Stimulated activated CD8-positive, alpha-beta memory T cell treated with anti-CD3 and anti-CD28 coated beads, Interleukin-4, amount 100 ng/mL, for 48 hours (primary cell): ENCODE measurements at regions not wholly inside any gene's neighbourhood (a gene's known extent, or its start where the extent isn't known, plus 50 kb on each side); places are given as distances from the start of the nearest gene placed in this dataset.
"Not testable (repeated sequence)": the region's sequence is repeated elsewhere in the genome, so short reads cannot be mapped to it uniquely, and the experiment has no call there.

ENCODE experiments used
- DNase-seq: peaks from one replicate; pipeline ENCODE4 v3.0.0-alpha.2; 2020

DNA sequence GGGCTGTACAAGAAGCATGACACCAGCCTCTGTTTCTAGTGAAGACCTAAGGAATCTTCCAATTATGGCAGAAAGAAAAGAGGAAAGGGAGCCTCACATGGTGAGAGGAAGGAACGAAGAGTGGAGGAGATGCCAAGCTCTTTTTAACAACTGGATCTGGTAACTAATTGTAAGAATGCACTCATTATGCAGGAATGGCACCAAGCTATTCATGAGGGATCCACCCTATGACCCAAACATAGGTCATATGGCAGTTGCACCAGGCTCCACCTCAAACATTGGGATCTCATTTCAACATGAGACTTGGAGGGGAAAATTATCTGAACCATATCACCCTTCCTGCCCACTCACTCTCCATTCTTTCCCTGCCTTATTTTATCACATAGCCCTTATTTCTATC, 496.0 kb upstream of the SPTLC3 start:
- DNase-seq = no peak

DNA sequence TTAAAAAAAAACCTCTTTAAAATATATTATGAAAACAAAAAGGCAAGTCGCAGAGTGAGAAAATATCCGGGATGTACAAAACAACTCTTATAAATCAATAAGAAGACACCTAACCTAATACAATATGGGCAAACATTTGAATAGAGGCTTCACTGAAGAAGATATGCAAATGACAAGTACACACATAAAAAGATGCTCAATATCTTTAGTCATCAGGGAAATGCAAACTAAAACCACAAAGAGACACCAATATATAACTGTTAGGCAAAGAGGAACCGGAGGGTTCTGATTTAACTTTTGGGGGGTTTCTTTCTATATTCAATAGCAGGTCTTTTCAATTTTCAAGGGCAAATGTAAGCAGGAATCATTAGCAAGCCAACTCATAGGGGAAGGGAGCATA, 480.7 kb upstream of the SPTLC3 start:
- DNase-seq = no peak

DNA sequence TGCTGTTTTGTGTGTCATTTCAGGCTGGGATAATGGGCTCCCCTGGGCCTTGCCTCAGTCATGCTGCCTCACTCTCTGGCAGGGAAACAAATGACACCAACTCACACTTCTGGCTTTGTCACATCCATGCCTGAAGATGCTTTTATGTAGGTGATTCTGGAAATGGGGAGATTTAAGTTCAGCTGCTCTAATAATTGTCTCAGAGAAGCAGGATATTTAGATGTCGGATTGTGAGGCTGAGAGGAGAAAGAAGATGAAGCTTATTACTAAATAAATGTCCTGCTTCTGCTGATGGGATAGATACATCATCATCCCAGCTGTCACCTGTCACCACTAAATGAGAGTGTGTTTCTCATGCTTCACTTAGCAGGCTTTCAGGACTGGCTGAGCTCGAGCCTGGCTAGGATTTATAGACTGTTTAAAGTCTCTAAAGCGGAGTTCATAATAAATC, 480.2 kb upstream of the SPTLC3 start:
- no peak for DNase-seq

DNA sequence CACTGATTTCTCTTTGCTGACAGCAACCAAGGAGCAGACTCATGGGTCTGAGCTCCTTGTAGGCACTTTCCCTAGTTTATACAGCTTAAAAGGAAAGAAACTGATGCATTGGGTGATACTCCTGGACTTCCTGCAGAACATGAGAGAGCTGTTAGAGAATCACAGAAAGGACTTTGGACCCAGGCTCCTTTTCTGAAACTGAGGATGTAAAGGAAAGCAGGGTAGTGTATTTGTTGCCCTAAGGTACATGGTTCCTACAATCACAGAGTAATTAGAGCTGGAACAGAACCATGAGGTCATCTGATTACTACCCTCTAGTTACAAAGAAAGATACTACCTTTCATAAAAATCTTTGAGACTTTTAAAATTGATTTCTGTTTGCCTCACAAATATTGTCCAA, 477.1 kb upstream of the SPTLC3 start:
- DNase-seq = no peak

DNA sequence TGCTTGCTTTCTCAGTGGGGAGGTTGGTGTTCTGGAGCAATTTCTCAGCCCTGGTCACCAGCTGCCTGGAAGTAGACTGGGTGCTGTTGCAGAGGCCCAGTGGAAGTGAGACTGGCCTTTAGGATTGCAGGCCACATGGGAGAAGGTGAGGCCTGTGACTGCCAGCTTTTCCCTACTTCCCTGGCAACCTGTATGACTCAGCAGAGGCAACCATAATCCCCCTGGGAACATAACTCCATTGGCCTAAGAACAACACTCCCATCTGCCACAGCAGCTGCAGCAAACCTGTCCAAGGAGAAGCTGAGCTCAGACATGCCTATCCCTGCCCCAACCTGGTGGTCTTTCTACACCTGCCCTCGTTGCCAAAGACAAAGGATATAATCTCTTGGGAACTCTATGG, 473.5 kb upstream of the SPTLC3 start:
- DNase-seq = no peak

DNA sequence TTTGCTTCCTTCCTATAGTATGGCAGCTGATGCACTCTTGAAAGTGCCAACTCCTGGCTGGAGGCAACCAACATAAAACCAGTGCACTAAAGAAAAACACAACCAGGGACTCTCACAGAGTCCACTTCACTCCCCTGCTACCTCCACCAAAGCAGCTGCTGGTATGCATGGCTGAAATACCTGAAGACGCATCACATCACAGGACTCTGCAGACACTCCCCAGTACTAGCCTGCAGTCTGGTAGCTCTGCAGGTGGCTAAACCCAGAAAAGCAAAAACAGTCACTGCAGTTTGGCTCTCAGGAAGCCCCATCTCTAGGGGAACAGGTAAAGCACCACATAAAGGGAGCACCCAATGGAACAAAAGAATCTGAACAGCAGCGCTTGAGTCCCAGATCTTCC, 473.0 kb upstream of the SPTLC3 start:
- DNase-seq = no peak

DNA sequence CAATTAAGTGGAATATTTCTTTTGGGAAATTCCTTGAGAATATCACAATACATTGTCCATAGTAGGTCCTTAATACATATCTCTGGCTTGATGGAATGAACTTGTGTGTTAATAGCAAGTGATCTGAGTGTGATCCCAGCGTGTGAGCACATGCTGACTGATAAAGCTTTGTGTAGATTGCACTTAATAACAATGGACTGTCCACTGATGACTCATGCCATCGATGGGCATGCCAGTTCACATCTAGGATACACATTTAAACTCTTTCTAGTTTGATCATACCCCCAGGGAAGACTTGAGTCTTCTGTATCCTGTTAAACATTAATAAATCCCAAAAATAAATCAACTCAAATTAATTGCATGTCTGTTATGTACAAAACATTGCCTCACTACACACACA, 454.3 kb upstream of the SPTLC3 start:
- DNase-seq = no peak

DNA sequence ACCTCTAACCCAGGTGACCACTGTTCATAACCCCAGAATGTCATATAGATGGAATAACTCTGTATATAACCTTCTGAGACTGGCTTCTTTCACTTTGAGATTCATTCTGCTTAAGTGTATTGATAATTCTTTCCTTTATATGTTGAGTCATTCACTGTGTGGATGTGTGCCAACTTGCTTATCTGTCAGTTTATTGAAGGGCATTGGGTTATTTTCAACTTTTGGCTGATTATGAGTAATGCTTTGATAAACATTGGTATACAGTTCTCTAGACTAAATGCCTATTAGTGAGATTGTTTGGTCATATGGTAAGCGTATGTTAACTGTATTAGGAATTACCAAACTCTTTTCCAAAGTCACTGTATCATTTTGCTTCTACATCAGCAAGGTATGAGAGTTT, 453.4 kb upstream of the SPTLC3 start:
- DNase-seq = no peak

DNA sequence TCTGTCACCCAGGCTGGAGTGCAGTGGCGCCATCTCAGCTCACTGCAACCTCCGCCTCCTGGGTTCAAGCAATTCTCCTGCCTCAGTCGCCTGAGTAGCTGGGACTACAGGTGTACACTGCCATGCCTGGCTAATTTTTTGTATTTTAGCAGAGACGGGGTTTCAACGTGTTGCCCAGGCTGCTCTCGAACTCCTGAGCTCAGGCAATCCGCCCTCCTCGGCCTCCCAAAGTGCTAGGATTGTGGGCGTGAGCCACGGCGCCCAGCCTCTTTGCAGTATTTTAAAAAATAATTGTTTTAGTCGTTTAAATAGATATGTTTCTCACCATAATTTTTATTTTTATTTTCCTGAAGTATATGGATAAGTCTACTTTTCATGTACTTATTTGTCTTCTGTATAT, 452.9 kb upstream of the SPTLC3 start:
- DNase-seq = not testable (repeated sequence)

DNA sequence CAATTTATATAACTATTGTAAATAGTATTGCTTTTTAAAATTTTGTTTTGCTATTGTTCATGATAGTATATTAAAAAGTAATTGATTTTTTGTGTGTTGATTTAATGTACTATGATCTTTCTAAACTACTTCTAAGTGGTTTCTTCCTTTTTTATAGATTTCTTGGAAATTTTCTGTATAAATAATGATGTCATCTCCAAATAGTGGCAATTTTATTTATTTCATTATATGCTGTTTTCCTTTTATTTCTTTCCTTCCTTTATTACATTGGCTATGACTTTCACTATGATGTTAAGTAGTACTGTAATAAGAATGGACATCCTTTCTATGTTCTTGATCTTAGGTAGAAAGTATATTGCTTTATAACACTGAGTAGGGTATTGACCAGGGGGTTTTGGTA, 451.5 kb upstream of the SPTLC3 start:
- DNase-seq = no peak

DNA sequence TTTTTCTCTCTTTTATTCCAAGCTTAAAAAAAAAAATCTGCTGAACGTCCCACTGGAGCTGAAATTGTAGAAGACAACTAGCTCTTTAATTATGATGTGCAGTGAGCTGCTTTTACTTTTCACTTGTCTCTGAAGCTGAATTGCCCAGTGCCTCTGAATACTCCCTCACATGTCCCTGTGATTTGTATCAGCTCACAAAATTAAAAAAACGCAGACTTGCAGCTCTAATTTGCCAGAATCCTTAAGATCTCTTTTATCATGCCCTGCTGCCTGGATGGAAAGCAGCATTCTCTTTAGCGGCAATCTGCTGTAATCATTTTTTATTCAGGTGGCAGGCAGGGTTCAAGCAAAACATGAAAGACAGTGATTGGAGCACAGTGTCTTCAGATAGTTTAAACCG, 443.8 kb upstream of the SPTLC3 start:
- no peak for DNase-seq

DNA sequence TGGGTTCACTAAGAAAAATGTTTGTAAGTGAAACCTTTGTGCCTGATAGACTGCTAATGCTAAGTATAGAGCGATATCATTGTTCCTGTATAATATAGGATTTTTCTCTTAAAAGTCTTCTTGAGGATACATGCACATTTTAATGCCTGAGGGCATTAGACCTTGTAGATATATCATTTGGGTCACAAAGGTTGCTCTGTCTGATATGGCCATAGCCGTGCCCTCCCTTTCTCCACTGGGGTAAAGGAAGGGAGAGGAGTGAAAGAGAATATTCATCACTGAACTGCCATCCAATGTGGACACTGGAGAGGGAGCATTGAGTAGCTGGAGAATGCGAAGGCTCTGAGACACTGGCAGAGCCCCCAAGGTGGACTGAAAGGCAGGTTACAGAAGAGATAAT, 442.2 kb upstream of the SPTLC3 start:
- no peak for DNase-seq

DNA sequence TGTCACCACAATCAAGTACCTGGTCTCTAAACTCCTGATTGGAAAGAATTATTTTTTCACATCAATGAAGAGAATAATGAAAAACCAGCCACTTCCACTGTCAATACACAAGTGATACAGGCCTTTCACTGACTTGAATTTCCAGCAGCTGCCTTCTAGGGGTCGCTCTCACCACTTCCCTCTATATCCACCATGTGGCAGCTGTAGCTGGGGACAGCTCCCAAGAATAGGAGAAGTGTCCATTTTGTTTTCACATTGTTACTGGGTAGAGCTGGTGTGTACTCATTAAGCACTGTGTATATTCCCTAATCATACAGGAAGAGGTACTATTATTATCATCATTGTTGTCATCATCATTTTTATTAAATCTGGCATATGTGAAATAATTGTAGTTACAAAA, 438.4 kb upstream of the SPTLC3 start:
- no peak for DNase-seq

DNA sequence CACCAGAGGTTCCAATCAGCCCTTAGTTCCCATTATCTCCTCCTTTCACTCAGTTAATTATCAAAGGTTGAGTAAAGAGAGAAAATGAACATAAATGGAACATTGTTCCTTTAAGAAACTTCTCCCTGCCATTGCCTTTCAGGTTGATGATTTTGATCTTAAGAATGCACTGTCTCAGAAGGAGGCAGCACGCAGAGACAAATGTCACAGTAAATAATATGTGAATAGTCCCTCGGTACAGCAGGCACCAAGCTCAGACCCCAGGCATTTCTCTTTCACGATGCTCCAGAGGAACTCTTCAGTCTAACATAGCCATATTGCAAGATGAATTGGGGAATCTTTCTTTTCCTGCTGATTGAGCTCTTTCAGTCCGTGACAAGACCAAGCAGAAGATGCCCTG, 435.3 kb upstream of the SPTLC3 start:
- DNase-seq = no peak

DNA sequence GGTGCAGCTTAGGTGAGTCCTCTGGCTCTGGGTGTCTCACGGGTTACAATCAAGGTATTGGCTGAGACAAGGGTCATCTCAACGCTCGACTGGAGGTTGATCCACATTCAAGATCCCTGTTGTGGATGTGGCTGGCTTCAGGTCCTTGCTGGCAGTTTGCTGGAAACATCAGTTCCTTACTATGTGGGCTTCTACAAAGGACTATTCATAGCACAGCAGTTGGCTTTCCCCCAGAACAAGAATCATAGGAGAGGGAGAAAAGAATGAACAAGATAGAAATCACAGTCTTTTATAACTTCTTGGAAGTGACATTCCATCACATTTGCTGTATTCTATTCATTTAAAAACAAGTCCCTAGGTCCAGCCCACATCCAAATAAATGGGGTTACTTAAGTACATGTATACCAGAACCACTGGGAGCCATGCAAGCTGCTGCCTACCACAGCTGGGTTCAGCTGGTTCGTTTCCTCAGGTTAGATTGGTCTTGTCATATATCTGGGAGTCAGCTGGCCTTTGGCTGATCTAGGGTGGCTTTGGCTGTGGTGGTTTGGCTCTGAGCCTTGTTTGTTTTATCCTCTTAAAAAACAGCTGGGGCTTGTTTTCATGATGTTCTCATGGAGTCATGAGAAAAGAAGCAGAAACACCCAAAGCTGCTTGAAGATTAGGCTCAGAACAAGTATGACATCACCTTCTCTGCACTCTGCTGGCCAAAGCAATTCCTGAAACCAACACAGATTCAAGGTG, 433.2 kb upstream of the SPTLC3 start:
- no peak for DNase-seq

DNA sequence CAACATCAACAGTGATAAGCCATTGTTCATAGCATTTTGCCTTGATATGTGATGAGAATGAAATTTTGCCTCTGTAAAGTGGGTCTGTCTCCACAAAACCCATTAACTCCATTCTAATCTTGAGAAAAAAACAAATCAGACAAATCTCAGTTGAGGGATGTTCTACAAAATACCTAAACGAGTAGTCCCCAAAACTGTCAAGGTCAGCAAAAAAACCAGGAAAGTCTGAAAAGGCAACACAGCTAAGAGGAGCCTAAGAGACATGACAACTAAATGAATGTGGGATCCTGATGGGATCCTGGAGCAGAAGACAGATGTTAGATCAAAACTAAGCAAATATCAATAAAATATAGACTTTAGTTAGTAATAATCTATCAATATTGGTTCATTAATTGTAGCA, 431.6 kb upstream of the SPTLC3 start:
- no peak for DNase-seq

DNA sequence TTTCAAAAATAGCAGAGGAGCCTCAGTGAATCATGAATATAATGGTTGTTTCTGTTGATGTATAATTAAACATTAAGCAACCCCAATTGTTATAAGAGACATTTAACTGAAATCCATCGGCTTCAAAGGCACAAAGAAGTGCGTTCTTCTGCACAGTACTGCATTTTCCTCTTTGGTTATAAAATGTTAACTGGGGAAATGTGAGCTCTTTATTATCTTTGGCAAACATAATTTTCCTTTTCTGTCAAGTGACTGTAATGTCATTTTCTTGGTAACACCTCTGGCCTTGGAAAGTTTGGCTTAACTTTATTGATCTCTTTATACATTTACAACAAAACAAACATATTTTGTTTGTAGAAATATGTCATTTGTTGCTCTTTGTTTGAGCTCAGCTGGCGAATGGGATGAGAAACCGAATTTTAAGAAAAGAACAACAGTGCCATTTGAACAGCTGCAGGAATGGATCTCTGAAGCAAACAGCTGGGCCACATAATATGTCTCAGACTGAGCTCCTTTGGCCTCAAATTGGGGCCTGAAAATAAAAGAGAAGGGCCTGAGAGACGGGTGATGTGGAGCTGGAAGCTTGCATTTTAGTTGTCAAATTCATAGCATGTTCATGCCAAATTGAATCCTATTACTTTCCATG, 427.0 kb upstream of the SPTLC3 start:
- DNase-seq = no peak

DNA sequence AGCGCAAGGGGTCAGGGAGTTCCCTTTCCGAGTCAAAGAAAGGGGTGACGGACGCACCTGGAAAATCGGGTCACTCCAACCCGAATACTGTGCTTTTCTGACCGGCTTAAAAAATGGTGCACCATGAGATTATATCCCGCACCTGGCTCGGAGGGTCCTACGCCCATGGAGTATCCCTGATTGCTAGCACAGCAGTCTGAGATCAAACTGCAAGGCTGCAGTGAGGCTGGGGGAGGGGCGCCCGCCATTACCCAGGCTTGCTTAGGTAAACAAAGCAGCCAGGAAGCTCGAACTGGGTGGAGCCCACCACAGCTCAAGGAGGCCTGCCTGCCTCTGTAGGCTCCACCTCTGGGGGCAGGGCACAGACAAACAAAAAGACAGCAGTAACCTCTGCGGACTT, 426.1 kb upstream of the SPTLC3 start:
- DNase-seq = not testable (repeated sequence)

DNA sequence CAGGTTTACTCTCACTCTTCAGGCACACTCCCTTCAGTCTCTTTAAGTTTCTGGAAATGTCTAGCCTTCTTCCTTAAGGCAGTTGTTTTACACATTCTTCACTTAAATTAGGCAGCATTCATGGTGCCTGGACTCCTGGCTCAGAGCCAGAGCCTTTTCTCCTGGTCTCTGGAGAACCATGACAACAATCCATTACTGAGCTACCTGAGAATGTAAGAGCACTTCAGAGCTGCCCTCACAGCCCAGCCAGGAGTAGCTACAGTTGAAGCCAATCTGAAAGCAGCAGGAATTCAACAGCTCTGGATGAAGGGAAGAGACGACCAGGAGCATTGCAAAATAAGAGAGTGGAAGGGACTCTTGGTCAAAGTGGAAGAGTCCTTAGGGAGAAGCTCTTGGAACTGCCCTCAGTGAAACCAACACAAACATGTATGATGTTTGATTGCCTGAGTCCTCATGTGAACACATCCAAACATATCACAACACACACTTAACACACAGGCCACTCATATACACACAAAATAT, 416.8 kb upstream of the SPTLC3 start:
- no peak for DNase-seq

DNA sequence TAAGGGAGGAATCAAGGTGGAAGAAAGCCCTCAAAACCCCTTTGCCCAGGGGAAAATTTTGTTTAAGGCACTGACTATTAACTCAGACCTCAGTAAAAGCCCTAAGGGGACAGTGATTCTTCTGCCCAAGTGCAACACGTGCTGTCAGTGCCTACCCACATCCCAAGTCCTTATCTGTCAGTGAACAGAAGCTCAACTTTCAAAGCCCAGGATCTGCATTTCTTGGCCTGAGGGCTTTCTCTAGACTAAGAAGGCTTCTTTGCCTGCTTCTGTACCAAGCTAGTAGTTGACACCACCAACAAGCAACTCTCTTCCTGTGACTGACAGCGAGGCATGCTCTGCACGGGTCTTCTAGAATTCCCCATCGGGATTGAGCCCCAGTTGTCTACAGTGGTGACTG, 416.0 kb upstream of the SPTLC3 start:
- no peak for DNase-seq

DNA sequence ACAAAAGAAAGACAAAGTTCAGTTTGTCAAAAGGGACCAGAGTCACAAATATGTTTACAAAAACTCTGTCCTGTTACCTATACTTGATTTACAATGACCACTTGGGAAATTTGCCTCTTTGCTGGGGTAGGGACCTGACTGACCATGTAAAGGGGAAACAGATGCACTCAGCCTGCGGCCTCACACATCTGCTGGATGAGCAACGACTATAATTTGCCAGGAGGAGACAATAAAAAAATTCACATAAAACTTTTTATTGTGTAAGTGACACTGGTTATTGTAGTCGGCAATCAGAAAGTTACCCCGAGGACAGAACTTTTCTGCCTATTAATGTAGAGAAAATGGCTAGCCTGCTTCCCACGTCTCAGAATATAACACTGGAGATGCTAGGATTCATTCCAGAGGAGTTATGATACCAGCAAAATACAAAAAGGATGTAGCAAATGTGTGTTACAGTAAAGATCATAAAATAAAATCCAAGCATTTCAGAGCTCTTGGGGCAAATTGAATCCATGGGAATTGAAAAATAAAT, 415.4 kb upstream of the SPTLC3 start:
- no peak for DNase-seq

DNA sequence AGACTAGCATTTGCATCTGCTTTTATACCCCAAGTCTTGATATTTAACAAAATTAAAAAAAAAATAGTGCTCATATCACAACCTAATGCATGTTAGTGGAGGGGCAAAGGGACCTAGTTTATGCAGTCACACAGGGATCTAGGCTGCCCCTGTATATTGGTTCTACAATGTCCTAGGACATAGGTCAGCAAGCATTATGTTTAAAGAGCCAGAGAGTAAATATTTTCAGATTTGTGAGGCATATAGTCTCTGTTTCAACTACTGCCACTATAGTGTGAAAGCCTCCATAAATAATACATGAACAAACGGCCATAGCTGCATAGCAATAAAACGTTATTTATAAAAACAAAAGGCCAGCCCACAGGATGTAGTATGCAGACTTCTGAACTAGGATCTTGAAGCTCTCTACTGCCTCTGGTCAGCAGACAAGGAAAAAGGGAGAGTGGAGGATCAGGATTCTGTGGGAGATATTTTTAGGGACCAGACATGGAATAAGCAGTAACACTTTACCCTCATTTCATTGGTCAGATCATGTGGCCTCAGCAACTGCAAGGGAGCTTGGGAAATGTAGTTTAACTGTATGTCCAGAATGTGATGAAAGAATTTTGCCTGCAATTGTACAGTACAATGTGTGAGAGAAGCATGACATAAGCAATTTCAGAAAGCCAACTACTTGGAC, 414.2 kb upstream of the SPTLC3 start:
- DNase-seq = no peak

DNA sequence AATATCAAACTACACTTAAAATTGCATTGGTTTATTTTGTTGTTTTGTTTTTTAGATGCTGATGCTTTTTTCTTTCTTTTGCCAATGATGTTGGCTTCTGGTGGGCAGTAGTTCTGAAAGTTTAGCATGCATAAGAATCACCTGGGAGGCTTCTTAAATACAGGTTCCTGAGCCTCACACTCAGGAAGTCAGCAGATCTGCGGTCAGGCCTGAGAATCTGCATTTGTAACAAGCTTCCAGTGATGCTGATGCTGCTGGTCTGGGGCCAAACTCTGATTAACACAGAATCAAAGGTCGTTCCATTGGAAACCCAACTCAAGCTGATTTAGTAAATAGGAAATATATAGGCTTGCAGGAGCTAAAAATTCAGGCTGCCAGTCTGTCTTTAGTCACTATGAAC, 412.9 kb upstream of the SPTLC3 start:
- DNase-seq = no peak

DNA sequence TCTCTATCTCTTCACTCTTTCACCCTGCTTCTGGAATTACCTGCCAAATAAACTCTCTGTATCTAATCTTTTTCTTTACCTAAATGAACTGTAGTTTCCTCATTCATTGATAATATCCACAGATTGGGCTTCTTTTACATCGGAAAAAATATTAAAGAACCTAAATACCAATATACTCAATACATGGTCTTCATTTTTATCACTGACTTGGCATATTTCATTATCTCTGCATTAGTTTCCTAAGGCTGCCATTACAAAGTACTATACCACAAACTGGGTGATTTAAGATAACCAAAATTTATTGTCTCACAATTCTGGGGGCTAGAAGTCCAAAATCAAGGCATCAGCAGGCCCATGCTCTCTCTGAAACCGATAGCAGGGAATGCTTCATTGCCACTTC, 411.9 kb upstream of the SPTLC3 start:
- DNase-seq = no peak
